ENCODE measurements at regions not wholly inside any gene's neighbourhood (a gene's known extent, or its start where the extent isn't known, plus 50 kb on each side); places are given as distances from the start of the nearest gene placed in this dataset.

DNA sequence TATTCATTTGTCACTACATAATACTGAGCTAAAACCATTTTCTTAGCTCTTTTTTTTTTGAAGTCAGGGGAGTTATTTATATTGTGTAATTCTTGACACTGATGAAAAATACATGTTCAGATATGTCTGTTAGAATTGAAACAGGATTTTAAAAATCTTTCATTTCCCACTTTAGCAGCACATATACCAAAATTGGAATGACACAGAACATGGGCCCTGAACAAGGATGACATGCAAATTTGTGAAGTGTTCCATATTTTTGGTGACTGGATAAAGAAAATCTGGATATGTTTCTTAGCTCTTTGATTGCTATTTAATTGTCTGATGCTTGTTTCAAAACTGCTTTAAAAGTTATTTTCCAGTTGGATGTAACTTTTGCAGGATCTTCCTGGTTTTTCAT is 1963.9 kb upstream of the LRRTM1 start:
- TF ChIP-seq, protein P1, sequence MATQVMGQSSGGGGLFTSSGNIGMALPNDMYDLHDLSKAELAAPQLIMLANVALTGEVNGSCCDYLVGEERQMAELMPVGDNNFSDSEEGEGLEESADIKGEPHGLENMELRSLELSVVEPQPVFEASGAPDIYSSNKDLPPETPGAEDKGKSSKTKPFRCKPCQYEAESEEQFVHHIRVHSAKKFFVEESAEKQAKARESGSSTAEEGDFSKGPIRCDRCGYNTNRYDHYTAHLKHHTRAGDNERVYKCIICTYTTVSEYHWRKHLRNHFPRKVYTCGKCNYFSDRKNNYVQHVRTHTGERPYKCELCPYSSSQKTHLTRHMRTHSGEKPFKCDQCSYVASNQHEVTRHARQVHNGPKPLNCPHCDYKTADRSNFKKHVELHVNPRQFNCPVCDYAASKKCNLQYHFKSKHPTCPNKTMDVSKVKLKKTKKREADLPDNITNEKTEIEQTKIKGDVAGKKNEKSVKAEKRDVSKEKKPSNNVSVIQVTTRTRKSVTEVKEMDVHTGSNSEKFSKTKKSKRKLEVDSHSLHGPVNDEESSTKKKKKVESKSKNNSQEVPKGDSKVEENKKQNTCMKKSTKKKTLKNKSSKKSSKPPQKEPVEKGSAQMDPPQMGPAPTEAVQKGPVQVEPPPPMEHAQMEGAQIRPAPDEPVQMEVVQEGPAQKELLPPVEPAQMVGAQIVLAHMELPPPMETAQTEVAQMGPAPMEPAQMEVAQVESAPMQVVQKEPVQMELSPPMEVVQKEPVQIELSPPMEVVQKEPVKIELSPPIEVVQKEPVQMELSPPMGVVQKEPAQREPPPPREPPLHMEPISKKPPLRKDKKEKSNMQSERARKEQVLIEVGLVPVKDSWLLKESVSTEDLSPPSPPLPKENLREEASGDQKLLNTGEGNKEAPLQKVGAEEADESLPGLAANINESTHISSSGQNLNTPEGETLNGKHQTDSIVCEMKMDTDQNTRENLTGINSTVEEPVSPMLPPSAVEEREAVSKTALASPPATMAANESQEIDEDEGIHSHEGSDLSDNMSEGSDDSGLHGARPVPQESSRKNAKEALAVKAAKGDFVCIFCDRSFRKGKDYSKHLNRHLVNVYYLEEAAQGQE (IDR thresholded peaks at IDR 0.05; ENCODE audit: insufficient read depth in 1 of 2, low read depth in 2 of 2, low read length in 1 of 2), result no peak
- TF ChIP-seq, protein P2, sequence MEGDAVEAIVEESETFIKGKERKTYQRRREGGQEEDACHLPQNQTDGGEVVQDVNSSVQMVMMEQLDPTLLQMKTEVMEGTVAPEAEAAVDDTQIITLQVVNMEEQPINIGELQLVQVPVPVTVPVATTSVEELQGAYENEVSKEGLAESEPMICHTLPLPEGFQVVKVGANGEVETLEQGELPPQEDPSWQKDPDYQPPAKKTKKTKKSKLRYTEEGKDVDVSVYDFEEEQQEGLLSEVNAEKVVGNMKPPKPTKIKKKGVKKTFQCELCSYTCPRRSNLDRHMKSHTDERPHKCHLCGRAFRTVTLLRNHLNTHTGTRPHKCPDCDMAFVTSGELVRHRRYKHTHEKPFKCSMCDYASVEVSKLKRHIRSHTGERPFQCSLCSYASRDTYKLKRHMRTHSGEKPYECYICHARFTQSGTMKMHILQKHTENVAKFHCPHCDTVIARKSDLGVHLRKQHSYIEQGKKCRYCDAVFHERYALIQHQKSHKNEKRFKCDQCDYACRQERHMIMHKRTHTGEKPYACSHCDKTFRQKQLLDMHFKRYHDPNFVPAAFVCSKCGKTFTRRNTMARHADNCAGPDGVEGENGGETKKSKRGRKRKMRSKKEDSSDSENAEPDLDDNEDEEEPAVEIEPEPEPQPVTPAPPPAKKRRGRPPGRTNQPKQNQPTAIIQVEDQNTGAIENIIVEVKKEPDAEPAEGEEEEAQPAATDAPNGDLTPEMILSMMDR (IDR thresholded peaks at IDR 0.05), result no peak
- TF ChIP-seq POLR2AphosphoS5 (IDR thresholded peaks at IDR 0.05; ENCODE audit: low read depth, low read length) (no peak), SIN3A (IDR thresholded peaks at IDR 0.05; ENCODE audit: borderline replicate concordance, insufficient read depth, low read depth, low read length) (no peak)

Measured in Panc1 (cell line).